GM23338 (cell line): ENCODE measurements at regions not wholly inside any gene's neighbourhood (a gene's known extent, or its start where the extent isn't known, plus 50 kb on each side); places are given as distances from the start of the nearest gene placed in this dataset.

ENCODE experiments used
- CREB1 ChIP-seq: fragments of 250-450 bp; sonication (Bioruptor Pico); IDR thresholded peaks from 2 replicates; pipeline ENCODE4 v1.5.0; 2020; ENCODE audit warnings: low read depth, mild to moderate bottlenecking, moderate library complexity
- CTCF ChIP-seq, 2 experiments: fragments of 200-600 bp in 1 of 2; sonication (generic) in 1 of 2; conservative IDR thresholded peaks; 2 replicates each; pipeline versions ENCODE4 v1.5.1 to v1.6.1; 2016 to 2017; ENCODE audit warnings: antibody characterized with exemption in 2 of 2, low read depth in 2 of 2, mild to moderate bottlenecking in 2 of 2, moderate library complexity in 1 of 2
- ETS1 ChIP-seq: IDR thresholded peaks from 2 replicates; pipeline ENCODE4 v1.6.1; 2016; ENCODE audit warnings: antibody characterized with exemption
- EZH2 ChIP-seq: fragments of 200-600 bp; sonication (generic); IDR thresholded peaks from one replicate; pipeline ENCODE4 v1.8.0; 2017; ENCODE audit warnings: antibody characterized with exemption, mild to moderate bottlenecking, low read depth; ENCODE audit not compliant: unreplicated experiment
- EZH2phosphoT487 ChIP-seq: fragments of 200-600 bp; sonication (generic); IDR thresholded peaks from one replicate; pipeline ENCODE4 v1.8.1; 2018; ENCODE audit warnings: antibody characterized with exemption; ENCODE audit not compliant: unreplicated experiment
- JUNB ChIP-seq: IDR thresholded peaks from one replicate; pipeline ENCODE4 v1.6.1; 2016; ENCODE audit warnings: antibody characterized with exemption; ENCODE audit not compliant: unreplicated experiment
- NANOG ChIP-seq: IDR thresholded peaks from 2 replicates; pipeline ENCODE4 v1.6.1; 2016; ENCODE audit warnings: antibody characterized with exemption, borderline replicate concordance
- POLR2AphosphoS5 ChIP-seq: IDR thresholded peaks from 2 replicates; pipeline ENCODE4 v1.6.1; 2016; ENCODE audit warnings: antibody characterized with exemption, low read depth
- REST ChIP-seq: IDR thresholded peaks from one replicate; pipeline ENCODE4 v1.6.1; 2018; ENCODE audit warnings: antibody characterized with exemption; ENCODE audit not compliant: unreplicated experiment
- STAT1 ChIP-seq: IDR thresholded peaks from one replicate; pipeline ENCODE4 v1.6.1; 2016; ENCODE audit warnings: antibody characterized with exemption; ENCODE audit not compliant: unreplicated experiment
- ZNF331 ChIP-seq: fragments of 250-450 bp; sonication (Bioruptor Pico); IDR thresholded peaks from 2 replicates; pipeline ENCODE4 v1.5.0; 2020; ENCODE audit warnings: low read depth, mild to moderate bottlenecking, moderate library complexity
- TF ChIP-seq, protein P1 (sequence below): fragments of 250-450 bp; sonication (Bioruptor Pico); IDR thresholded peaks from 2 replicates; pipeline ENCODE4 v1.5.0; 2020; ENCODE audit warnings: mild to moderate bottlenecking, moderate library complexity

DNA sequence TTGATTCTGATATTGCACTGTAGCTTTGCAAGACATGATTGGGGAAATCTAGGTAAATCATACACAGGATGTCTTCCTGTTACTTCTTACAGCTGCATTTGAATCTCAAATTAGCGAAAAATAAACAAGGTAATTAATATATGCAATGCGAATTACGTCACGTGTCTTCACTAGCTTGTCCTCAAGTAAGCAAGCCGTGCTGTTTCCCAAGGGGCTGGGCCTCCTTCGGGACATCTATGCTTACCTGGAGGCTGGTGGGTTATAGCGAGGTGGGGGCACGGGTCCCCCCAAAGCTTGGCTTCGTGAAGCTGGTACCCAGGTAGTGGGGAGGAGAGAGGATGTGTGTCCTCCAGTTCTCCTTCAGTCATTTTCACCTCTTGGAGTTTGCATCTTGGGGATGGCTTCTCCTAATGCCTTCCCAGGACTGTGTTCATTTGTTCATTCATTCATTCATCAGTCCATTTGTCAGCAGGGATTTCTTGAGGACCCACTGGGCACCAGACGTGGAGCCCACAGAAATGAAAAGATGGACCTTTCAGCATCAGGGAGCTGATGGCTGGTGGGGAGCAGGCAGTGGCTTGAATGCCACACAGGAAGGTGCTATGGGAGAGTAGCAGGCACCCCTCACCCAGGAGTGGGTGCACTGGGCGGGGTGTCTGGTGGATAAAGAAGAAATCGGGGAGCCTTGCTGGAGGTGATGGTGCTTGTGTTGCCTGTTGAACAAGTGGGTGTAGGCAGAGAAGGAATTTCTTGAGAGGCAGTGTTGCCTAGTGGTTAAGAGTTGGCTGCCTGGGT, 155.1 kb downstream of the GLI2 start:
- TF ChIP-seq CTCF (conservative IDR thresholded peaks at IDR 0.05; ENCODE audit: low read depth in 2 of 2) (no peak), EZH2 (no peak), JUNB (no peak), ETS1 (no peak), REST (no peak), CREB1 (CRISPR knock-in tag) (no peak), EZH2phosphoT487 (no peak), POLR2AphosphoS5 (no peak), ZNF331 (no peak), NANOG (no peak), STAT1 (no peak)
- TF ChIP-seq, protein P1, sequence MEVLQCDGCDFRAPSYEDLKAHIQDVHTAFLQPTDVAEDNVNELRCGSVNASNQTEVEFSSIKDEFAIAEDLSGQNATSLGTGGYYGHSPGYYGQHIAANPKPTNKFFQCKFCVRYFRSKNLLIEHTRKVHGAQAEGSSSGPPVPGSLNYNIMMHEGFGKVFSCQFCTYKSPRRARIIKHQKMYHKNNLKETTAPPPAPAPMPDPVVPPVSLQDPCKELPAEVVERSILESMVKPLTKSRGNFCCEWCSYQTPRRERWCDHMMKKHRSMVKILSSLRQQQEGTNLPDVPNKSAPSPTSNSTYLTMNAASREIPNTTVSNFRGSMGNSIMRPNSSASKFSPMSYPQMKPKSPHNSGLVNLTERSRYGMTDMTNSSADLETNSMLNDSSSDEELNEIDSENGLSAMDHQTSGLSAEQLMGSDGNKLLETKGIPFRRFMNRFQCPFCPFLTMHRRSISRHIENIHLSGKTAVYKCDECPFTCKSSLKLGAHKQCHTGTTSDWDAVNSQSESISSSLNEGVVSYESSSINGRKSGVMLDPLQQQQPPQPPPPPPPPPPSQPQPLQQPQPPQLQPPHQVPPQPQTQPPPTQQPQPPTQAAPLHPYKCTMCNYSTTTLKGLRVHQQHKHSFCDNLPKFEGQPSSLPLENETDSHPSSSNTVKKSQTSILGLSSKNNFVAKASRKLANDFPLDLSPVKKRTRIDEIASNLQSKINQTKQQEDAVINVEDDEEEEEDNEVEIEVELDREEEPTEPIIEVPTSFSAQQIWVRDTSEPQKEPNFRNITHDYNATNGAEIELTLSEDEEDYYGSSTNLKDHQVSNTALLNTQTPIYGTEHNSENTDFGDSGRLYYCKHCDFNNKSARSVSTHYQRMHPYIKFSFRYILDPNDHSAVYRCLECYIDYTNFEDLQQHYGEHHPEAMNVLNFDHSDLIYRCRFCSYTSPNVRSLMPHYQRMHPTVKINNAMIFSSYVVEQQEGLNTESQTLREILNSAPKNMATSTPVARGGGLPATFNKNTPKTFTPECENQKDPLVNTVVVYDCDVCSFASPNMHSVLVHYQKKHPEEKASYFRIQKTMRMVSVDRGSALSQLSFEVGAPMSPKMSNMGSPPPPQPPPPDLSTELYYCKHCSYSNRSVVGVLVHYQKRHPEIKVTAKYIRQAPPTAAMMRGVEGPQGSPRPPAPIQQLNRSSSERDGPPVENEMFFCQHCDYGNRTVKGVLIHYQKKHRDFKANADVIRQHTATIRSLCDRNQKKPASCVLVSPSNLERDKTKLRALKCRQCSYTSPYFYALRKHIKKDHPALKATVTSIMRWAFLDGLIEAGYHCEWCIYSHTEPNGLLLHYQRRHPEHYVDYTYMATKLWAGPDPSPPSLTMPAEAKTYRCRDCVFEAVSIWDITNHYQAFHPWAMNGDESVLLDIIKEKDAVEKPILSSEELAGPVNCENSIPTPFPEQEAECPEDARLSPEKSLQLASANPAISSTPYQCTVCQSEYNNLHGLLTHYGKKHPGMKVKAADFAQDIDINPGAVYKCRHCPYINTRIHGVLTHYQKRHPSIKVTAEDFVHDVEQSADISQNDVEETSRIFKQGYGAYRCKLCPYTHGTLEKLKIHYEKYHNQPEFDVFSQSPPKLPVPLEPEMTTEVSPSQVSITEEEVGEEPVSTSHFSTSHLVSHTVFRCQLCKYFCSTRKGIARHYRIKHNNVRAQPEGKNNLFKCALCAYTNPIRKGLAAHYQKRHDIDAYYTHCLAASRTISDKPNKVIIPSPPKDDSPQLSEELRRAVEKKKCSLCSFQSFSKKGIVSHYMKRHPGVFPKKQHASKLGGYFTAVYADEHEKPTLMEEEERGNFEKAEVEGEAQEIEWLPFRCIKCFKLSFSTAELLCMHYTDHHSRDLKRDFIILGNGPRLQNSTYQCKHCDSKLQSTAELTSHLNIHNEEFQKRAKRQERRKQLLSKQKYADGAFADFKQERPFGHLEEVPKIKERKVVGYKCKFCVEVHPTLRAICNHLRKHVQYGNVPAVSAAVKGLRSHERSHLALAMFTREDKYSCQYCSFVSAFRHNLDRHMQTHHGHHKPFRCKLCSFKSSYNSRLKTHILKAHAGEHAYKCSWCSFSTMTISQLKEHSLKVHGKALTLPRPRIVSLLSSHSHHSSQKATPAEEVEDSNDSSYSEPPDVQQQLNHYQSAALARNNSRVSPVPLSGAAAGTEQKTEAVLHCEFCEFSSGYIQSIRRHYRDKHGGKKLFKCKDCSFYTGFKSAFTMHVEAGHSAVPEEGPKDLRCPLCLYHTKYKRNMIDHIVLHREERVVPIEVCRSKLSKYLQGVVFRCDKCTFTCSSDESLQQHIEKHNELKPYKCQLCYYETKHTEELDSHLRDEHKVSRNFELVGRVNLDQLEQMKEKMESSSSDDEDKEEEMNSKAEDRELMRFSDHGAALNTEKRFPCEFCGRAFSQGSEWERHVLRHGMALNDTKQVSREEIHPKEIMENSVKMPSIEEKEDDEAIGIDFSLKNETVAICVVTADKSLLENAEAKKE (CRISPR knock-in tag): no peak
